ENCODE measurements at regions not wholly inside any gene's neighbourhood (a gene's known extent, or its start where the extent isn't known, plus 50 kb on each side); places are given as distances from the start of the nearest gene placed in this dataset.
"Not testable (repeated sequence)": the region's sequence is repeated elsewhere in the genome, so short reads cannot be mapped to it uniquely, and the experiment has no call there.

- FAIRE-seq = no peak
- Histone ChIP-seq H3K9me1 (ENCODE audit: control insufficient read depth, insufficient read depth, low read length) (no peaks in the 10 kb centered on the region), H3K9ac (ENCODE audit: insufficient read depth in 1 of 2, low read depth in 2 of 2, low read length in 2 of 2) (no peak overlapping the region), H4K20me1 (replicated peaks; ENCODE audit: control insufficient read depth, insufficient read depth, low read length) (no peaks in the 10 kb centered on the region), H3K79me2 (ENCODE audit: control insufficient read depth, insufficient read depth, low read length) (no peaks in the 10 kb centered on the region), H3K4me1 (replicated peaks in 1 of 2; ENCODE audit: control insufficient read depth in 2 of 2, insufficient read depth in 2 of 2, low read length in 2 of 2) (peaks cover 0 to 4% of the 10 kb centered on the region in 2 experiments; a peak in 1 of 5 replicates), H3K27me3 (ENCODE audit: control insufficient read depth in 2 of 2, insufficient read depth in 2 of 2, low read length in 2 of 2) (peaks cover 12 to 22% of the 10 kb centered on the region in 2 experiments; a peak in 3 of 5 replicates), H3K36me3 (ENCODE audit: control insufficient read depth, insufficient read depth, low read length) (no peaks in the 10 kb centered on the region), H3K27ac (ENCODE audit: extremely low read depth, low read depth, low read length) (no peak overlapping the region), H3K9me3 (replicated peaks; ENCODE audit: control insufficient read depth, insufficient read depth, low read depth, low read length) (no peaks in the 10 kb centered on the region), H3K4me2 (ENCODE audit: insufficient read depth, low read length) (0 out of 2 replicates have a peak overlapping the region, but pooled peaks have one; percentile 5), H2AFZ (ENCODE audit: low read depth, low read length) (no peak overlapping the region), H3K4me3 (no peak overlapping the region)
- ChIA-PET CTCF (ENCODE audit: low intra/inter-chr PET ratio) (interaction anchor here (0.6 kb wide), 1 partner anchor 709 kb away, joined by 3 read pairs; no protein-coding TSS in a partner anchor), POLR2A (interaction anchor here (0.6 kb wide), 1 partner anchor 30 kb away, joined by 3 read pairs; no protein-coding TSS in a partner anchor)
- no peak for DNase-seq (ENCODE audit: extremely low read depth in 1 of 4, low spot score in 3 of 4)
- in situ Hi-C loops (cut with MboI) (no loop called here), intact Hi-C loops (cut with micrococcal nuclease) (loop anchor here (5.0 to 10.0 kb wide), 2 partner anchors 471 to 698 kb away; partner anchors contain the start of gene FNDC8)
- WGBS (ENCODE audit: insufficient coverage, low coverage, missing lambda C conversion rate) = 11% methylated on average over 19 of the region's 29 CpGs
- no TSS peak for BruUV-seq (replicated peaks)
- no peak for ATAC-seq
- no peak for TF ChIP-seq RNF2 (IDR thresholded peaks at IDR 0.05)
These were observed 61.2 kb upstream of the CCL1 start for GRCh38 chr17:34423978-34424813.

GRCh38 chr17:34423315-34423714 is 60.3 kb upstream of the CCL1 start:
- H4K20me1 ChIP-seq (replicated peaks; ENCODE audit: control insufficient read depth, insufficient read depth, low read length); H2AFZ ChIP-seq (ENCODE audit: low read depth, low read length); DNase-seq (ENCODE audit: extremely low read depth in 1 of 4, low spot score in 3 of 4); H3K4me2 ChIP-seq (ENCODE audit: insufficient read depth, low read length); ATAC-seq; H3K79me2 ChIP-seq (ENCODE audit: control insufficient read depth, insufficient read depth, low read length); H3K9me3 ChIP-seq (replicated peaks; ENCODE audit: control insufficient read depth, insufficient read depth, low read depth, low read length); FAIRE-seq; H3K4me1 ChIP-seq (replicated peaks in 1 of 2; ENCODE audit: control insufficient read depth in 2 of 2, insufficient read depth in 2 of 2, low read length in 2 of 2); BruUV-seq (replicated peaks); H3K9me1 ChIP-seq (ENCODE audit: control insufficient read depth, insufficient read depth, low read length); H3K36me3 ChIP-seq (ENCODE audit: control insufficient read depth, insufficient read depth, low read length); CTCF ChIA-PET (ENCODE audit: low intra/inter-chr PET ratio); H3K27ac ChIP-seq (ENCODE audit: extremely low read depth, low read depth, low read length); in situ Hi-C loops (cut with MboI); H3K4me3 ChIP-seq; H3K9ac ChIP-seq (ENCODE audit: insufficient read depth in 1 of 2, low read depth in 2 of 2, low read length in 2 of 2): not testable (repeated sequence)
- intact Hi-C loops (cut with micrococcal nuclease) = loop anchor here (5.0 to 10.0 kb wide), 2 partner anchors 471 to 699 kb away; partner anchors contain the start of gene FNDC8
- POLR2A ChIA-PET = interaction anchor here (0.6 kb wide), 1 partner anchor 12 kb away, joined by 3 read pairs; no protein-coding TSS in a partner anchor
- WGBS (ENCODE audit: insufficient coverage, low coverage, missing lambda C conversion rate) = 0% methylated on average over 2 of the region's 7 CpGs
- peaks cover 12 to 22% of the 10 kb centered on the region in 2 experiments; a peak in 3 of 5 replicates for H3K27me3 ChIP-seq (ENCODE audit: control insufficient read depth in 2 of 2, insufficient read depth in 2 of 2, low read length in 2 of 2)
